Mucosa of rectum (tissue), 2 donors: ENCODE measurements at regions not wholly inside any gene's neighbourhood (a gene's known extent, or its start where the extent isn't known, plus 50 kb on each side); places are given as distances from the start of the nearest gene placed in this dataset.
"Not testable (repeated sequence)": the region's sequence is repeated elsewhere in the genome, so short reads cannot be mapped to it uniquely, and the experiment has no call there.

Source experiments
- H3K27ac ChIP-seq, 2 donors: one replicate each; pipeline ENCODE4 v1.7.0; 2013; ENCODE audit warnings: inconsistent platforms in 2 of 2, low read depth in 2 of 2, low read length in 2 of 2
- H3K27me3 ChIP-seq, 2 donors: one replicate each; pipeline ENCODE4 v1.7.0; 2013; ENCODE audit warnings: low read length in 2 of 2; ENCODE audit not compliant: control insufficient read depth in 2 of 2, insufficient read depth in 2 of 2
- H3K36me3 ChIP-seq, 2 donors: one replicate each; pipeline ENCODE4 v1.7.0; 2013; ENCODE audit warnings: low read length in 2 of 2; ENCODE audit not compliant: control insufficient read depth in 2 of 2, insufficient read depth in 2 of 2
- H3K4me1 ChIP-seq, 2 donors: one replicate each; pipeline ENCODE4 v1.7.0; 2013; ENCODE audit warnings: low read length in 2 of 2, mild to moderate bottlenecking in 1 of 2; ENCODE audit not compliant: control insufficient read depth in 2 of 2, insufficient read depth in 2 of 2
- H3K4me3 ChIP-seq, 2 donors: one replicate each; pipeline ENCODE4 v1.7.0; 2013; ENCODE audit warnings: low read length in 2 of 2
- H3K9ac ChIP-seq, 2 donors: one replicate each; pipeline ENCODE4 v1.7.0; 2013; ENCODE audit warnings: low read length in 2 of 2, low read depth in 1 of 2, mild to moderate bottlenecking in 1 of 2
- H3K9me3 ChIP-seq, 2 donors: one replicate each; pipeline ENCODE4 v1.7.0; 2013; ENCODE audit warnings: low read length in 2 of 2; ENCODE audit not compliant: control insufficient read depth in 2 of 2
- donor health status: healthy.
- donor health status: Normal muscosa, but diverticular disease.

- Histone ChIP-seq H3K27ac (peak overlapping the region in 1 of 2 donors; percentile 21), H3K9me3 (no peaks in the 10 kb centered on the region), H3K27me3 (no peaks in the 10 kb centered on the region), H3K4me3 (no peak overlapping the region), H3K36me3 (no peaks in the 10 kb centered on the region), H3K4me1 (peaks cover 0 to 4% of the 10 kb centered on the region in 2 donors), H3K9ac (no peak overlapping the region)
Measured at GRCh38 chr4:13920111-13920875, 292.8 kb upstream of the BOD1L1 start.

GRCh38 chr4:13920901-13921300 lies 293.4 kb upstream of the BOD1L1 start:
- Histone ChIP-seq H3K27ac (peak overlapping the region in 1 of 2 donors; percentile 21), H3K27me3 (no peaks in the 10 kb centered on the region), H3K4me3 (no peak overlapping the region)

GRCh38 chr4:13921805-13922204 lies 294.3 kb upstream of the BOD1L1 start:
- Histone ChIP-seq H3K4me3 (no peak overlapping the region), H3K4me1 (peaks cover 0 to 4% of the 10 kb centered on the region in 2 donors), H3K27me3 (no peaks in the 10 kb centered on the region), H3K9me3 (no peaks in the 10 kb centered on the region), H3K27ac (no peak overlapping the region), H3K36me3 (no peaks in the 10 kb centered on the region), H3K9ac (no peak overlapping the region)

More at GRCh38 chr4:13920901-13921300, 293.4 kb upstream of the BOD1L1 start:
- Histone ChIP-seq H3K9me3 (no peaks in the 10 kb centered on the region), H3K36me3 (no peaks in the 10 kb centered on the region), H3K4me1 (peaks cover 0 to 4% of the 10 kb centered on the region in 2 donors), H3K9ac (no peak overlapping the region)

GRCh38 chr4:13922459-13922858 lies 294.9 kb upstream of the BOD1L1 start:
- Histone ChIP-seq H3K27me3 (no peaks in the 10 kb centered on the region), H3K4me1 (peaks cover 0 to 4% of the 10 kb centered on the region in 2 donors), H3K9ac (no peak overlapping the region), H3K27ac (no peak overlapping the region), H3K36me3 (no peaks in the 10 kb centered on the region), H3K4me3 (no peak overlapping the region), H3K9me3 (no peaks in the 10 kb centered on the region)

GRCh38 chr4:13922873-13923645 lies 295.5 kb upstream of the BOD1L1 start:
- Histone ChIP-seq H3K4me1 (peaks cover 0 to 4% of the 10 kb centered on the region in 2 donors), H3K9ac (no peak overlapping the region), H3K9me3 (no peaks in the 10 kb centered on the region), H3K4me3 (no peak overlapping the region), H3K27me3 (no peaks in the 10 kb centered on the region), H3K27ac (no peak overlapping the region), H3K36me3 (no peaks in the 10 kb centered on the region)

- not testable (repeated sequence) for H3K4me3 ChIP-seq, H3K27me3 ChIP-seq, H3K36me3 ChIP-seq, H3K9ac ChIP-seq, H3K9me3 ChIP-seq, H3K27ac ChIP-seq, H3K4me1 ChIP-seq
Measured at GRCh38 chr4:13924900-13925299, 297.4 kb upstream of the BOD1L1 start.

GRCh38 chr4:13928214-13928613 lies 300.7 kb upstream of the BOD1L1 start:
- H3K9me3 ChIP-seq = no peaks in the 10 kb centered on the region
- H3K4me1 ChIP-seq = no peaks in the 10 kb centered on the region
- H3K9ac ChIP-seq = no peak overlapping the region
- H3K4me3 ChIP-seq = no peak overlapping the region
- no peaks in the 10 kb centered on the region for H3K27me3 ChIP-seq
- no peak overlapping the region for H3K27ac ChIP-seq
- no peaks in the 10 kb centered on the region for H3K36me3 ChIP-seq

GRCh38 chr4:13930155-13930554 lies 302.6 kb upstream of the BOD1L1 start:
- Histone ChIP-seq H3K9me3 (no peaks in the 10 kb centered on the region), H3K27me3 (no peaks in the 10 kb centered on the region), H3K4me1 (no peaks in the 10 kb centered on the region), H3K4me3 (no peak overlapping the region), H3K9ac (no peak overlapping the region), H3K36me3 (no peaks in the 10 kb centered on the region), H3K27ac (no peak overlapping the region)

- Histone ChIP-seq H3K4me3 (no peak overlapping the region), H3K4me1 (no peaks in the 10 kb centered on the region), H3K27me3 (no peaks in the 10 kb centered on the region), H3K9ac (no peak overlapping the region), H3K36me3 (no peaks in the 10 kb centered on the region), H3K27ac (no peak overlapping the region), H3K9me3 (no peaks in the 10 kb centered on the region)
Measured at GRCh38 chr4:13933191-13933590, 305.7 kb upstream of the BOD1L1 start.

GRCh38 chr4:13938299-13938698 lies 310.8 kb upstream of the BOD1L1 start:
- Histone ChIP-seq H3K36me3 (no peaks in the 10 kb centered on the region), H3K27me3 (no peaks in the 10 kb centered on the region), H3K4me1 (no peaks in the 10 kb centered on the region), H3K27ac (no peak overlapping the region), H3K9ac (no peak overlapping the region), H3K9me3 (no peaks in the 10 kb centered on the region), H3K4me3 (no peak overlapping the region)
